HepG2 (cell line): ENCODE measurements at regions not wholly inside any gene's neighbourhood (a gene's known extent, or its start where the extent isn't known, plus 50 kb on each side); places are given as distances from the start of the nearest gene placed in this dataset.

Experiments used
- ATAC-seq: fragments of 200-7000 bp; cut with Tn5 transposase; 3 replicates; pipeline ENCODE4 v1.9.1; 2020; ENCODE audit warnings: mild to moderate bottlenecking, moderate library complexity
- BruUV-seq: library from RNA; stranded (reverse); fragments of 400-500 nt; replicated peaks from 2 replicates; lab custom pipeline; 2021; lab: Mats Ljungman, UMichigan
- CTCF ChIA-PET: fragments of 300-600 bp; formaldehyde crosslinking; extraction: SDS; loops from one replicate; lab custom pipeline; 2021; ENCODE audit warnings: low total read pairs, inconsistent platforms, low intra/inter-chr PET ratio; lab: Yijun Ruan, JAX
- POLR2A ChIA-PET: fragments of 350-600 bp; sonication (Branson Sonifier 250); formaldehyde crosslinking; loops from one replicate; lab custom pipeline; 2020; ENCODE audit warnings: antibody characterized with exemption, inconsistent platforms; lab: Yijun Ruan, JAX
- DNase-seq: peaks from one replicate; pipeline ENCODE4 v3.0.0-alpha.2; 2015; ENCODE audit warnings: low spot score
- FAIRE-seq: peaks from 3 replicates; lab custom pipeline; 2011; peaks lifted over from hg19 to GRCh38; lab: Jason Lieb, UNC
- H2AFZ ChIP-seq: one replicate; pipeline ENCODE4 v1.6.1; 2011; ENCODE audit warnings: low read length, inconsistent platforms
- H3K27ac ChIP-seq: fragments of 300-600 bp; 3 replicates; pipeline ENCODE4 v1.8.0; 2011; ENCODE audit warnings: mixed run types, mild to moderate bottlenecking, mixed read lengths, low read length, inconsistent platforms; ENCODE audit not compliant: insufficient read depth; ENCODE audit errors: extremely low read length
- H3K27me3 ChIP-seq, 2 experiments: fragments of 200-600 bp in 1 of 2; 2 replicates in 1 of 2; 3 replicates in 1 of 2; pipeline versions ENCODE4 v1.6.0 to v1.8.0; 2011; ENCODE audit warnings: low read length in 2 of 2, mild to moderate bottlenecking in 2 of 2, moderate library complexity in 2 of 2, inconsistent platforms in 1 of 2; ENCODE audit not compliant: insufficient read depth in 2 of 2, control insufficient read depth in 1 of 2
- H3K36me3 ChIP-seq, 2 experiments: fragments of 200-600 bp in 1 of 2; replicated peaks in 1 of 2; 2 replicates in 1 of 2; 3 replicates in 1 of 2; pipeline versions ENCODE4 v1.5.1 to v1.8.0; 2011; ENCODE audit warnings: low read length in 2 of 2, inconsistent platforms in 1 of 2; ENCODE audit not compliant: insufficient read depth in 2 of 2, control insufficient read depth in 1 of 2
- H3K4me1 ChIP-seq: 2 replicates; pipeline ENCODE4 v1.5.1; 2012; ENCODE audit warnings: low read length, inconsistent platforms; ENCODE audit not compliant: insufficient read depth
- H3K4me2 ChIP-seq: 2 replicates; pipeline ENCODE4 v1.6.0; 2011; ENCODE audit warnings: low read depth, low read length, inconsistent platforms
- H3K4me3 ChIP-seq, 3 experiments: fragments of 200-600 bp in 1 of 3; sonication (generic), shearing (Covaris generic) in 1 of 3; replicated peaks in 1 of 3; 2 replicates each; pipeline ENCODE4 v1.5.1; 2011 to 2016; ENCODE audit warnings: low read length in 3 of 3, inconsistent platforms in 2 of 3, low read depth in 2 of 3, mild to moderate bottlenecking in 2 of 3, control low read depth in 1 of 3, mixed read lengths in 1 of 3; ENCODE audit not compliant: insufficient read depth in 1 of 3
- H3K79me2 ChIP-seq: one replicate; pipeline ENCODE4 v1.6.1; 2011; ENCODE audit warnings: low read length, inconsistent platforms; ENCODE audit not compliant: insufficient read depth
- H3K9ac ChIP-seq: 2 replicates; pipeline ENCODE4 v1.6.0; 2011; ENCODE audit warnings: mild to moderate bottlenecking, low read depth, low read length, inconsistent platforms; ENCODE audit not compliant: insufficient read depth
- H3K9me3 ChIP-seq: 2 replicates; pipeline ENCODE4 v1.5.1; 2012; ENCODE audit warnings: mild to moderate bottlenecking, low read length
- H4K20me1 ChIP-seq: 2 replicates; pipeline ENCODE4 v1.6.0; 2011; ENCODE audit warnings: inconsistent platforms, mild to moderate bottlenecking, low read length, moderate library complexity; ENCODE audit not compliant: insufficient read depth
- ARID2 ChIP-seq: sonication (generic); formaldehyde crosslinking; IDR thresholded peaks from 2 replicates; pipeline ENCODE4 v1.8.1; 2022; ENCODE audit warnings: mild to moderate bottlenecking, missing genetic modification reagents, borderline replicate concordance
- CEBPB ChIP-seq: IDR thresholded peaks from 2 replicates; pipeline ENCODE4 v1.6.1; 2011; ENCODE audit warnings: low read depth, low read length, improper control_type of control experiment, borderline replicate concordance
- TMF1 ChIP-seq: sonication (generic); formaldehyde crosslinking; IDR thresholded peaks from 2 replicates; pipeline ENCODE4 v1.8.1; 2022; ENCODE audit warnings: low read depth, missing genetic modification reagents
- ZNF451 ChIP-seq: sonication (generic); formaldehyde crosslinking; IDR thresholded peaks from 2 replicates; pipeline ENCODE4 v1.5.0; 2020; ENCODE audit warnings: mild to moderate bottlenecking, missing genetic modification reagents
- ZNF496 ChIP-seq: sonication (generic); formaldehyde crosslinking; IDR thresholded peaks from 2 replicates; pipeline ENCODE4 v1.8.1; 2023; ENCODE audit warnings: mild to moderate bottlenecking, moderate library complexity, missing genetic modification reagents; ENCODE audit not compliant: insufficient replicate concordance
- WGBS: methylation state at CpG from one replicate; pipeline ENCODE4 v1.1.6; 2017; ENCODE audit warnings: low lambda C conversion rate; 5-methylcytosine and 5-hydroxymethylcytosine counted together
- in situ Hi-C: cut with HindIII; loops from 2 replicates; pipeline ENCODE4 v1.10.0; 2017; ENCODE audit warnings: low pct_unique_long_range_greater_than_20kb; ENCODE audit not compliant: extremely low pct_ligation_motif_present
- intact Hi-C: fragments of 100-400 bp; cut with micrococcal nuclease; formaldehyde crosslinking; loops from one replicate; pipeline ENCODE4 v1.10.0; 2022; ENCODE audit not compliant: unreplicated experiment
- TF ChIP-seq, protein P1 (sequence below): sonication (generic); formaldehyde crosslinking; IDR thresholded peaks from 2 replicates; pipeline ENCODE4 v1.4.0; 2020; ENCODE audit warnings: mild to moderate bottlenecking, missing genetic modification reagents, borderline replicate concordance
- TF ChIP-seq, protein P2 (sequence below): sonication (generic); formaldehyde crosslinking; IDR thresholded peaks from 2 replicates; pipeline ENCODE4 v1.8.0; 2022; ENCODE audit warnings: missing genetic modification reagents, mild to moderate bottlenecking, borderline replicate concordance
- TF ChIP-seq, protein P3 (sequence below): sonication (generic); formaldehyde crosslinking; IDR thresholded peaks from 2 replicates; pipeline ENCODE4 v1.4.0; 2020; ENCODE audit warnings: mild to moderate bottlenecking, missing genetic modification reagents
- TF ChIP-seq, protein P4 (sequence below): conservative IDR thresholded peaks from 2 replicates; pipeline ENCODE4 v1.6.1; 2018; ENCODE audit warnings: missing genetic modification reagents
- TF ChIP-seq, protein P5 (sequence below): sonication (generic); formaldehyde crosslinking; IDR thresholded peaks from 2 replicates; pipeline ENCODE4 v1.9.0; 2021; ENCODE audit warnings: missing genetic modification reagents, borderline replicate concordance
- TF ChIP-seq, protein P6 (sequence below): sonication (generic); formaldehyde crosslinking; IDR thresholded peaks from 2 replicates; pipeline ENCODE4 v1.4.0; 2020; ENCODE audit warnings: missing genetic modification reagents

DNA sequence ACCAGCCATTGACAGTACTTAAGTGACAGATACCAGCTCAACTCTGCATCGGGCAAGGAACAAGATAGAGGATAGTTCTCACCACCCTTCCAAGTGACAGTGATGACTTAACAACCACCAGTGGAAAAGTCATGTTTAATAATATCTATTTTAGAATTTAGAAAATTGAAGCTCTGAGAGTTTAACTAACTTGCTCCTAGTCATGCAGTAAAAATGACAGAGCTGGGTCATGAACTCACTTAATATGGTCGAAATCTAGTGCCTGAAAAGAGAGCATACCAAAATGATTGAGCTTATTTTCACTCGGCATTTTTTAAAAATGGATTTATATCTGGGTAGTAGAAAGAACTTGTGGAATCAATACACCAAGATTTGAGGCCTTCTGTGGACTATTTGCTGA lies 367.8 kb upstream of the IGFBP3 start:
- no peaks in the 10 kb centered on the region for H4K20me1 ChIP-seq
- H3K4me1 ChIP-seq: no peaks in the 10 kb centered on the region
- POLR2A ChIA-PET: no interaction called here
- 27% methylated on average over 3 of the region's 3 CpGs for WGBS
- ATAC-seq (no peak), FAIRE-seq (no peak), DNase-seq (no peak)
- H3K4me3 ChIP-seq: no peak overlapping the region
- no peaks in the 10 kb centered on the region for H3K9me3 ChIP-seq
- H3K9ac ChIP-seq: no peak overlapping the region
- intact Hi-C loops: no loop called here
- CTCF ChIA-PET: no interaction called here
- no peaks in the 10 kb centered on the region for H3K36me3 ChIP-seq
- no peak overlapping the region for H3K27ac ChIP-seq
- H3K27me3 ChIP-seq: no peaks in the 10 kb centered on the region
- no TSS peak for BruUV-seq
- in situ Hi-C loops: no loop called here
- no peak overlapping the region for H2AFZ ChIP-seq
- no peaks in the 10 kb centered on the region for H3K79me2 ChIP-seq
- no peak overlapping the region for H3K4me2 ChIP-seq
- no peak for TF ChIP-seq ZNF451 (CRISPR knock-in tag)
- TF ChIP-seq CEBPB: no peak
- no peak for TF ChIP-seq ARID2 (CRISPR knock-in tag)
- TF ChIP-seq, protein P1, sequence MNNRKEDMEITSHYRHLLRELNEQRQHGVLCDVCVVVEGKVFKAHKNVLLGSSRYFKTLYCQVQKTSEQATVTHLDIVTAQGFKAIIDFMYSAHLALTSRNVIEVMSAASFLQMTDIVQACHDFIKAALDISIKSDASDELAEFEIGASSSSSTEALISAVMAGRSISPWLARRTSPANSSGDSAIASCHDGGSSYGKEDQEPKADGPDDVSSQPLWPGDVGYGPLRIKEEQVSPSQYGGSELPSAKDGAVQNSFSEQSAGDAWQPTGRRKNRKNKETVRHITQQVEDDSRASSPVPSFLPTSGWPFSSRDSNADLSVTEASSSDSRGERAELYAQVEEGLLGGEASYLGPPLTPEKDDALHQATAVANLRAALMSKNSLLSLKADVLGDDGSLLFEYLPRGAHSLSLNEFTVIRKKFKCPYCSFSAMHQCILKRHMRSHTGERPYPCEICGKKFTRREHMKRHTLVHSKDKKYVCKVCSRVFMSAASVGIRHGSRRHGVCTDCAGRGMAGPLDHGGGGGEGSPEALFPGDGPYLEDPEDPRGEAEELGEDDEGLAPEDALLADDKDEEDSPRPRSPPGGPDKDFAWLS (CRISPR knock-in tag): no peak
- TF ChIP-seq, protein P2, sequence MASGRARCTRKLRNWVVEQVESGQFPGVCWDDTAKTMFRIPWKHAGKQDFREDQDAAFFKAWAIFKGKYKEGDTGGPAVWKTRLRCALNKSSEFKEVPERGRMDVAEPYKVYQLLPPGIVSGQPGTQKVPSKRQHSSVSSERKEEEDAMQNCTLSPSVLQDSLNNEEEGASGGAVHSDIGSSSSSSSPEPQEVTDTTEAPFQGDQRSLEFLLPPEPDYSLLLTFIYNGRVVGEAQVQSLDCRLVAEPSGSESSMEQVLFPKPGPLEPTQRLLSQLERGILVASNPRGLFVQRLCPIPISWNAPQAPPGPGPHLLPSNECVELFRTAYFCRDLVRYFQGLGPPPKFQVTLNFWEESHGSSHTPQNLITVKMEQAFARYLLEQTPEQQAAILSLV (CRISPR knock-in tag): no peak
- TF ChIP-seq, protein P3, sequence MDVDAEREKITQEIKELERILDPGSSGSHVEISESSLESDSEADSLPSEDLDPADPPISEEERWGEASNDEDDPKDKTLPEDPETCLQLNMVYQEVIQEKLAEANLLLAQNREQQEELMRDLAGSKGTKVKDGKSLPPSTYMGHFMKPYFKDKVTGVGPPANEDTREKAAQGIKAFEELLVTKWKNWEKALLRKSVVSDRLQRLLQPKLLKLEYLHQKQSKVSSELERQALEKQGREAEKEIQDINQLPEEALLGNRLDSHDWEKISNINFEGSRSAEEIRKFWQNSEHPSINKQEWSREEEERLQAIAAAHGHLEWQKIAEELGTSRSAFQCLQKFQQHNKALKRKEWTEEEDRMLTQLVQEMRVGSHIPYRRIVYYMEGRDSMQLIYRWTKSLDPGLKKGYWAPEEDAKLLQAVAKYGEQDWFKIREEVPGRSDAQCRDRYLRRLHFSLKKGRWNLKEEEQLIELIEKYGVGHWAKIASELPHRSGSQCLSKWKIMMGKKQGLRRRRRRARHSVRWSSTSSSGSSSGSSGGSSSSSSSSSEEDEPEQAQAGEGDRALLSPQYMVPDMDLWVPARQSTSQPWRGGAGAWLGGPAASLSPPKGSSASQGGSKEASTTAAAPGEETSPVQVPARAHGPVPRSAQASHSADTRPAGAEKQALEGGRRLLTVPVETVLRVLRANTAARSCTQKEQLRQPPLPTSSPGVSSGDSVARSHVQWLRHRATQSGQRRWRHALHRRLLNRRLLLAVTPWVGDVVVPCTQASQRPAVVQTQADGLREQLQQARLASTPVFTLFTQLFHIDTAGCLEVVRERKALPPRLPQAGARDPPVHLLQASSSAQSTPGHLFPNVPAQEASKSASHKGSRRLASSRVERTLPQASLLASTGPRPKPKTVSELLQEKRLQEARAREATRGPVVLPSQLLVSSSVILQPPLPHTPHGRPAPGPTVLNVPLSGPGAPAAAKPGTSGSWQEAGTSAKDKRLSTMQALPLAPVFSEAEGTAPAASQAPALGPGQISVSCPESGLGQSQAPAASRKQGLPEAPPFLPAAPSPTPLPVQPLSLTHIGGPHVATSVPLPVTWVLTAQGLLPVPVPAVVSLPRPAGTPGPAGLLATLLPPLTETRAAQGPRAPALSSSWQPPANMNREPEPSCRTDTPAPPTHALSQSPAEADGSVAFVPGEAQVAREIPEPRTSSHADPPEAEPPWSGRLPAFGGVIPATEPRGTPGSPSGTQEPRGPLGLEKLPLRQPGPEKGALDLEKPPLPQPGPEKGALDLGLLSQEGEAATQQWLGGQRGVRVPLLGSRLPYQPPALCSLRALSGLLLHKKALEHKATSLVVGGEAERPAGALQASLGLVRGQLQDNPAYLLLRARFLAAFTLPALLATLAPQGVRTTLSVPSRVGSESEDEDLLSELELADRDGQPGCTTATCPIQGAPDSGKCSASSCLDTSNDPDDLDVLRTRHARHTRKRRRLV (CRISPR knock-in tag): no peak
- no peak for TF ChIP-seq TMF1 (CRISPR knock-in tag)
- no peak for TF ChIP-seq ZNF496 (CRISPR knock-in tag)
- TF ChIP-seq, protein P4, sequence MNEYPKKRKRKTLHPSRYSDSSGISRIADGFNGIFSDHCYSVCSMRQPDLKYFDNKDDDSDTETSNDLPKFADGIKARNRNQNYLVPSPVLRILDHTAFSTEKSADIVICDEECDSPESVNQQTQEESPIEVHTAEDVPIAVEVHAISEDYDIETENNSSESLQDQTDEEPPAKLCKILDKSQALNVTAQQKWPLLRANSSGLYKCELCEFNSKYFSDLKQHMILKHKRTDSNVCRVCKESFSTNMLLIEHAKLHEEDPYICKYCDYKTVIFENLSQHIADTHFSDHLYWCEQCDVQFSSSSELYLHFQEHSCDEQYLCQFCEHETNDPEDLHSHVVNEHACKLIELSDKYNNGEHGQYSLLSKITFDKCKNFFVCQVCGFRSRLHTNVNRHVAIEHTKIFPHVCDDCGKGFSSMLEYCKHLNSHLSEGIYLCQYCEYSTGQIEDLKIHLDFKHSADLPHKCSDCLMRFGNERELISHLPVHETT (CRISPR knock-in tag): no peak
- TF ChIP-seq, protein P5, sequence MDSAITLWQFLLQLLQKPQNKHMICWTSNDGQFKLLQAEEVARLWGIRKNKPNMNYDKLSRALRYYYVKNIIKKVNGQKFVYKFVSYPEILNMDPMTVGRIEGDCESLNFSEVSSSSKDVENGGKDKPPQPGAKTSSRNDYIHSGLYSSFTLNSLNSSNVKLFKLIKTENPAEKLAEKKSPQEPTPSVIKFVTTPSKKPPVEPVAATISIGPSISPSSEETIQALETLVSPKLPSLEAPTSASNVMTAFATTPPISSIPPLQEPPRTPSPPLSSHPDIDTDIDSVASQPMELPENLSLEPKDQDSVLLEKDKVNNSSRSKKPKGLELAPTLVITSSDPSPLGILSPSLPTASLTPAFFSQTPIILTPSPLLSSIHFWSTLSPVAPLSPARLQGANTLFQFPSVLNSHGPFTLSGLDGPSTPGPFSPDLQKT: no peak
- TF ChIP-seq, protein P6, sequence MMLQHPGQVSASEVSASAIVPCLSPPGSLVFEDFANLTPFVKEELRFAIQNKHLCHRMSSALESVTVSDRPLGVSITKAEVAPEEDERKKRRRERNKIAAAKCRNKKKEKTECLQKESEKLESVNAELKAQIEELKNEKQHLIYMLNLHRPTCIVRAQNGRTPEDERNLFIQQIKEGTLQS (CRISPR knock-in tag): no peak
